H1 (cell line): ENCODE measurements at regions not wholly inside any gene's neighbourhood (a gene's known extent, or its start where the extent isn't known, plus 50 kb on each side); places are given as distances from the start of the nearest gene placed in this dataset.
A peak's percentile ranks its signal among the peaks of the same experiment; 100 is the strongest.

Experiments used
- CEBPB ChIP-seq: IDR thresholded peaks from 2 replicates; pipeline ENCODE4 v1.6.1; 2012; ENCODE audit warnings: low read depth, low read length
- CTCF ChIP-seq, 3 experiments: IDR thresholded peaks; 1 replicate in 2 of 3; 2 replicates in 1 of 3; pipeline versions ENCODE4 v1.5.1 to v1.6.1; 2011; ENCODE audit warnings: low read length in 3 of 3, mild to moderate bottlenecking in 3 of 3, inconsistent platforms in 2 of 3, low read depth in 1 of 3, moderate library complexity in 1 of 3; ENCODE audit not compliant: insufficient read depth in 1 of 3; ENCODE audit errors: control extremely low read depth in 1 of 3
- HDAC2 ChIP-seq, 2 experiments: fragments of 300-600 bp in 1 of 2; sonication (generic) in 1 of 2; IDR thresholded peaks; 2 replicates each; pipeline ENCODE4 v1.6.1; 2011 to 2012; ENCODE audit warnings: low read depth in 2 of 2, low read length in 2 of 2, mild to moderate bottlenecking in 2 of 2, moderate library complexity in 2 of 2, borderline replicate concordance in 1 of 2, inconsistent platforms in 1 of 2
- MAX ChIP-seq: IDR thresholded peaks from 2 replicates; pipeline ENCODE4 v1.6.1; 2012; ENCODE audit warnings: inconsistent platforms
- POLR2AphosphoS5 ChIP-seq: IDR thresholded peaks from 2 replicates; pipeline ENCODE4 v1.6.1; 2011; ENCODE audit warnings: low read depth, low read length
- RXRA ChIP-seq: IDR thresholded peaks from 2 replicates; pipeline ENCODE4 v1.6.1; 2011; ENCODE audit warnings: low read depth, mild to moderate bottlenecking, low read length, moderate library complexity; ENCODE audit not compliant: insufficient read depth
- SIN3A ChIP-seq, 2 experiments: IDR thresholded peaks in 1 of 2; conservative IDR thresholded peaks in 1 of 2; 2 replicates each; pipeline ENCODE4 v1.6.1; 2011 to 2012; ENCODE audit warnings: low read length in 2 of 2, improper control_type of control experiment in 1 of 2, low read depth in 1 of 2, mild to moderate bottlenecking in 1 of 2
- SP1 ChIP-seq: IDR thresholded peaks from 2 replicates; pipeline ENCODE4 v1.6.1; 2011; ENCODE audit warnings: low read depth, low read length
- TAF1 ChIP-seq: IDR thresholded peaks from 2 replicates; pipeline ENCODE4 v1.6.1; 2011; ENCODE audit warnings: mild to moderate bottlenecking, low read depth, low read length

- TF ChIP-seq CTCF (IDR thresholded peaks at IDR 0.05; ENCODE audit: control extremely low read depth in 1 of 3, insufficient read depth in 1 of 3, low read depth in 1 of 3, low read length in 3 of 3) (no peak), RXRA (no peak), SP1 (0 out of 2 replicates have a peak, but pooled peaks have one; percentile 47), TAF1 (no peak), CEBPB (peak; percentile 66), MAX (peak; percentile 53), POLR2AphosphoS5 (no peak), SIN3A (conservative IDR thresholded peaks at IDR 0.05 in 1 of 2, IDR thresholded peaks at IDR 0.05 in 1 of 2; ENCODE audit: low read depth in 1 of 2, low read length in 2 of 2) (0 out of 4 replicates have a peak, but pooled peaks have one; percentile 37 to 53), HDAC2 (IDR thresholded peaks at IDR 0.05; ENCODE audit: borderline replicate concordance in 1 of 2, low read depth in 2 of 2, low read length in 2 of 2) (peak in 1 of 2 experiments; percentile 41; a peak in 1 of 4 replicates)
These were observed 629.0 kb upstream of the CDH8 start for GRCh38 chr16:62665269-62665668.
